Anterior cingulate cortex (tissue), 58 donors: ENCODE measurements at regions not wholly inside any gene's neighbourhood (a gene's known extent, or its start where the extent isn't known, plus 50 kb on each side); places are given as distances from the start of the nearest gene placed in this dataset.

ENCODE experiments used
- DNase-seq, 58 donors: peaks; one replicate each; lab custom pipeline; 2025; lab: John Stamatoyannopoulos, UW

DNA sequence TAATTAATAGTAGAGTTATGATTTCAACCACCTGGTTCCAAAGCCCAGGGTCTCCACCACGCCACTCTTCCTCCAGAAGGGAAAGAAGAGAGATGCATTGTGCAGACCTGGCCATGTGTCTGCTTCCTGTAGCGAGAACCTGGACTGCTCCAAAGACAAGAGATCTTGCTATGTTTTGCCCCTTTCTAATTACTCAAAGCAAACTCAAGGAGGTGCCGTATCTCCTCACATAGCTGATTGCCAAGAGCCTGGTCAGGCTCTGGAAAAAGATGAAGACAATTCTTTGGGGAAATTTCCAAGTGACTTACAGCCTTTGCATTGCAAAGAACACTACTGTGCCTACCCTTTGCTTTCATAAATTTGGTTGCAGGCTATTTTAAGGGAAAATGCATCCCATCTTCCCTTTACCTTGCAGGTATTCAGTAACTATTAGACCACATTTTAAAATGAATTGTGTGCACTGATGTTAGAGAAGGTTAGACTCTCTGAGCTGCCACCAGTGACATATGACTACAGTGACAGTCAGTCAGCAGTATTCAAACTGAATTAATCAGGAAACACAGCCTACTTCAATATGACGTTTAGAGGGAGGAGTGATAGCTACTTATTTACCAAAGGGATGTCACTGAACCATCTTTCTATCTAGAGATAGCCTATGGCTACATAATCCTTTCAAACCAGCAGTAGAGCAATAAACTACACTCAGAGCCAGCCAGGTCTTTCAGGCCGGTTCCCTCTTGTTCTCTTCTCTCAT lies 842.1 kb upstream of the FANCL start:
- no peak for DNase-seq

DNA sequence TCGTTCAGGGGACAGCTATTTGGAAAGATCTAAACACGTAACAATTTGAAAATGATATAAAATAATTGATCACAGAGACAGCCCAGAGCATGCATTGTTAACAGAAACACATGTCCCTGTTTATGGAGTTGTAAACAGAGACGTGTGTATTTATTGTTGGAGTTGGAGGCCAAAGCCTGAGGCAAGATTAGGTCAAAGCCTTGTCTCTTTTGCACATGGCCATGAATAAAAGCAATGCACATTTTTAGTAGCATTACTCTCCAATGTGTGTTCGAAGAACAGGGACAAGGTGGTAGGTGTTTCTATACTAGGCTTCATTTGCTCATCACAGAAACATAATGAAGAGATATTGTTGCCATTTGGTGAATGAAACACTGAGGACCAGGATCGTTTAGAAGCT lies 841.5 kb upstream of the FANCL start:
- no peak for DNase-seq

DNA sequence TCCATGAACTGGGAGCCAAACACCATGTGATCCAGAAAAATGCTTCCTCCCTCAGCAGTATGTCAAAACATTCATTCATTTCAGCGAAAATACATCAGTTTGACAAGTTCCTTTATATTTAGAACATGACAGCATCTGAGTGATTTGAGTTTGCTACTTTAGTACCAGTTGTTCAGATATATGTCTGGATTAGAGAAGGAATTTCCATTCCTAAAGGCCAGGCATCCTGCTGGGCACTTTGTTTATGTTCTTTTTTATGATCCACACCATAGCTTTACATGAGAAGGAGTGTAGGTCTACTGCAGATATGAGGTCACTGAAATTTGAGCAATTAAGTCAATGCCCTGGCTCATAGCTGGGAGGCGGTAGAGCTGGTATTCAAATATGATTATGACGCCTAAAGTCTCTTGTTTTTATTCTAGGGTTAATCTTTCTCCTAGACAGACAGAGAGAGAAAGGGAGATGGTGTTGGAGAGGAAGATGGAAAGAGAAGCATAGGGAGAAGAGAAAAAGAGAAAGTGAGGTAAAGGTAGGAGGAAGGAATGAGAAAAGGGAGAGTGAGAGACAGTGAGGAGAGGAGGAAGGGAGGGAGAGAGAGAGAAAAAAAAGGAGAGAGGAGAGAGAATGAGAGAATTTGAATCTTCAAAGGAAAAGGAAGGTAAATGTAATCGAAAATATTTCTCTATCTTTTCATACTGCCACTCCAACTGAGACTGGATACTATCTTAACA lies 839.5 kb upstream of the FANCL start:
- DNase-seq = no peak

DNA sequence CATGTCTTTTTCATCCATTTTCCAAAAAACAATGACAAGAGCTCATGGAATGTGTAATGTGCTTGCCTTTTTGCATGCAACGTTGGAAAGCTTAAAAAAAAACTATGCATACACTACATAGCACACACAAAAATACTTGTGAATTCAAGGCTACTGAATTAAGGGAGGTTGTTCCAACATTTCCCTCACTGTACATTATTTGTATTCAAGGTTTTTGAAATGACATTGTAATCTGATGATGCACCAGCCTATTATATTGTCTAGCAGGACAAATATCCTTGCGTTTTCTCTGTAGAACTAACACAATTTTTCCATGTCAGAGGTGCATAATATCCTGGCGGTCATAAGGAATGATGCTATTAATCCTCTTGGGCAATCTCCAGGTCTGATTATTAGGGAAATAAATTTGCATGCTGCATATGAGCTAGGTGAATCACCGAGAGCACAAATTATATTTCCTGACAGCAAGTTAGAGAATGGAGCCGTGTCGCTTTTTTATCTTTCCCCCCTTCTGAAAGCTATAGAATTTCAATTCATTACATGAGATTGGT lies 836.9 kb upstream of the FANCL start:
- DNase-seq = no peak

DNA sequence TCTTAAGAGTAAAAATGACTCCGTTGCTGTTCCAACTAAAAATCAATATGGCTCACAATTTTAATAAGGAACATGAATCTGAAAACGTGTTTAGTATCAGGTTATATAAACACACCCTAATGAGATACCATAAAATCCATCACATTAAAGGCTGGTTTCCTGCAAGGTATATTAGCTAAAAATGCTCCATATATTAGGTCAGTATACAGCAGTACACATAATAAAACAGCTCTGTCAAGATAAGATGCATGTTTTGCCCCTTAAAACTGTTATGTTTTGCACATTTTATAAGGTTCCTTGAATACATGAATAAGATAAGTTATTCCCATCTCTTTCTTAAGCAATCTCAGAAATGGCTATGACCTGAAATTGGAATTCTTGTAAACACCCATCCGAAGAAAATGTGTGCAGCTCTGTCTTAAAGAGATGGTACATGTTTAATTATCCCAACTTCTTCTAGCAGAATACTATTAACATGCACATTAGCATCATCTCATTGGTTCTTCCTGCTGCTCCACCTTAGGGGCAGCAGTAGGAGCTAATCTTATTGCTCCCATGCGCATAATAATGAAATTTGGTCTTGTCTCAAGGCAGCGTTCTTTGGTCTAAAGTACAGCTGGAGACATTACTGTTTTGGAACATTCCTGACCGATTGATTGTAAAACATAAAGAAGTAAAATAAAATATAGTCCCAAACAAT lies 836.1 kb upstream of the FANCL start:
- DNase-seq = no peak

DNA sequence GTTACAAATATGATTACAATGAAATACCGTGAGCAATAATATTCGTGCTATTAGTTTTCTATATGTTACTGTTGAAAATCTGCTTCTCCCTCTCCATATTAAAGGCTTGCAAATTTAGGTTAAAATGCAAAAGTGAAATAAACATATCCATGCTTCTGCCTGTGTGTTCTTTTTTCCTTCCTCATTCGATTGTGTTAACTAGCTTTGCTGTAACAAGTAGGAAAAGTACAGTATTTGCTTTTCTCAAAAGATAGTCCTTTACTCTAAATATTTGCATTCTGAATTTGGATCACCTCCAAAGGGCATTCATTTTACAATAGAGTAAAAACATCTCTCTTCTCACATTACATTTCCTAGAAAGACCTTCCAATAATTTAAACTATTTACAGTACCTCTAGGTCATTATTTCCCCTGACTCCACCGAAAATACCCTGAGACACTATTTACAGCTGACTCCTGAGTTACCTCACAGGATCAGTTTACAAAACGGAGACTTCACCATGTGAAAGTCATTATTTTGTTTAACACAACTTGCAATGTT lies 835.0 kb upstream of the FANCL start:
- DNase-seq = no peak

DNA sequence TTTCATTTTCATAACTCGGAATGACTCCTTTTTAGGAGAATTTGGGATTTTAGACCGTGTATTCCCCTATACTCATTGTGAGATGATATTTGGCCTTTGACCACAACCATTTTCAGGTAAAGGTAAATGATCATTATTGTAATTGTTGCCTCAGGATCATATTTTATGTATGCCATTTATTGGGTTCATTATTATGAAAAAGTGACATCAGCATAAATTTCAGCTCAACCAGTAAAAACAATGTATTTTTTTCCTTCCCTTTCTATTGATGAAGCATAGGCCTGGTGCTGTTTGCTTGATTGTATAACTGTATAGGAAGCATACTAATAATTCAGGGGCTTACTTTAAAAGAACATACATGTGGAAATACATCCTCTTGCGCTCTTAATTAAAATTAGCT lies 832.9 kb upstream of the FANCL start:
- DNase-seq = no peak

DNA sequence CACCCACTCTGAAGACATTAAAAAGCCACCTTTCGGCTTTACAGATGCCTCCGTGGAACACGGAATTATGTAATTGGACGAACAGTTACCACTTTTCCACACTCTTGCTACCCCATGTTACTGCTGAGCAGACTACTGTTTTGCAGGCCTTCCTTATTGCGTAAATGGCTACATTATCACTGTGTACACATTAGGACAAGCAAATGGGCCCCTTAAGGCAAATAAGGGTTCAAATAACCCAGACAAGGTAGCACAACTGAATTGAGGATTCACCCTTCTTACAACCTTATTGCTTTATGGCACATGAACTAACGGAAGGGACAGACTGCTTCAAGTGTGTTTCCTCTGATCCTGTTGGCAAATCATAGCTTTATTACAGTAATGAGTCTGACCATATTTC lies 832.2 kb upstream of the FANCL start:
- no peak for DNase-seq

DNA sequence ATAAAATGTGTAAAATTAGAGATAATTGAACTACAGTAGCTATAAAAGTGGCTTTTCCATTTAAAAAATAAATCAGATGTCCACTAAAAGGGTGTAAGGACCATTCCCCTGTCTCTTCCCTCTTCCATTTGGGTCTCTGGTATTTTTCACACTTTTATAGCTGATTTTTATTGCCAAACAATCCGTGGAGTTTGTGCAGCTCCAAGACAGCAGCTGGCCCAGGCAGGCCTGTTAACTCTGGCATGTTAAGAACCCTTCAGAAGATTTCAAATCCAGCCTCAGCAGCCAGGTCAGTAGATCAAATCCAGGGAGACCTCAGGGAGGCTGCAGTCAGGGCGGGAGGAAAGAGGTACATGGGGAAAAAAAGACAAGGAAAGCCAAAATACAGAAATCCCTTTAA lies 827.1 kb upstream of the FANCL start:
- DNase-seq = no peak

DNA sequence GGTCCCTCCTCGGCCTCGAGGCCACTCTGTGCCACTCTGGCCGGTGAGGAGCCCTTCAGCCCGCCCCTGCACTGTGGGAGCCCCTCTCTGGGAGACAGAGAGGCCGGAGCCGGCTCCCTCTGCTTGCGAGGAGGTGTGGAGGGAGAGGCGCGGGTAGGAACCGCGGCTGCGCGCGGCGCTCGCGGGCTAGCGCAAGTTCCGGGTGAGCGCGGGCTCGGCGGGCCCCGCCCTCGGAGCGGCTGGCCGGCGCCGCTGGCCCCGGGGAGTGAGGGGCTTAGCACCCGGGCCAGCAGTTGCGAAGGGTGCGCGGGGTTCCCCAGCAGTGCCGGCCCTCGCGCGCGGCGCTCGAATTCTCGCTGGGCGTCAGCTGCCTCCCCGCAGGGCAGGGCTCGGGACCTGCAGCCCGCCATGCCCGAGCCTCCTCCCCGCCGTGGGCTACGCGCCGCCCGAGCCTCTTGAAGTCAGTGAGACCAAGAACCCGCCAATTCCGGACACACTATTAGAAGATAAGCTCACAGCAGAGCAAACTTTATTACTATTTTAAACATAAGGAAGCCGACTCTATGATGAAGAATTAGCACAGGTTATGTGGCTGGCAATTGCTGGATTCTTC lies 825.8 kb upstream of the FANCL start:
- DNase-seq = no peak

DNA sequence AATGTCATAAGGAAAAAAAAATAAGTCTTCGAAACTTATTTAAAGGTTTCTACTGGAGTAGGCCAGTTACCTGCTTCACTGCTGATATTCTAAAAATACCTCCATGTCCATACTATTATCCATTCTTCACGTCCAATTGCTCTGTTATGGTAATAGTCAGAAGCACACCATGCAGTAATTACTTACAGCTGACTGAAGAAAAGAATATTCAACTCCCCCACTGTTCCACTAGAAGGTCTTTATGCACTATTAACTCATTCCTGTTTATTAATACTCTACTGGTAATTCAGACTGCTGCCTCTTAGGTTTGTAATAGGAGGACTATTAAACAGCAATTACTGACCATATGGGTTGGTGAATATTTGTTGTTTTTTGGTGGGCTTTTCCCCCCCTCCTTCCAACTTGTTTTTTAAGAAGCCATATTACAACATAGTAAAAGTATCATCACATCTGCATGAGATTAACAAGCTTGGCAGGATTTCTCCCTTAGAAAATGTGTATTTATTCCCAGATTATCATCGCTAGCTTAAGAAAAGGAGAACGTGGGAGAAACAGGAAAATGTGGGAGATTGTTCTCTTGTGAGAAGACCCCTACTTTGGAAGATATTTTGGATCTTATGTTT lies 806.4 kb upstream of the FANCL start:
- no peak for DNase-seq

DNA sequence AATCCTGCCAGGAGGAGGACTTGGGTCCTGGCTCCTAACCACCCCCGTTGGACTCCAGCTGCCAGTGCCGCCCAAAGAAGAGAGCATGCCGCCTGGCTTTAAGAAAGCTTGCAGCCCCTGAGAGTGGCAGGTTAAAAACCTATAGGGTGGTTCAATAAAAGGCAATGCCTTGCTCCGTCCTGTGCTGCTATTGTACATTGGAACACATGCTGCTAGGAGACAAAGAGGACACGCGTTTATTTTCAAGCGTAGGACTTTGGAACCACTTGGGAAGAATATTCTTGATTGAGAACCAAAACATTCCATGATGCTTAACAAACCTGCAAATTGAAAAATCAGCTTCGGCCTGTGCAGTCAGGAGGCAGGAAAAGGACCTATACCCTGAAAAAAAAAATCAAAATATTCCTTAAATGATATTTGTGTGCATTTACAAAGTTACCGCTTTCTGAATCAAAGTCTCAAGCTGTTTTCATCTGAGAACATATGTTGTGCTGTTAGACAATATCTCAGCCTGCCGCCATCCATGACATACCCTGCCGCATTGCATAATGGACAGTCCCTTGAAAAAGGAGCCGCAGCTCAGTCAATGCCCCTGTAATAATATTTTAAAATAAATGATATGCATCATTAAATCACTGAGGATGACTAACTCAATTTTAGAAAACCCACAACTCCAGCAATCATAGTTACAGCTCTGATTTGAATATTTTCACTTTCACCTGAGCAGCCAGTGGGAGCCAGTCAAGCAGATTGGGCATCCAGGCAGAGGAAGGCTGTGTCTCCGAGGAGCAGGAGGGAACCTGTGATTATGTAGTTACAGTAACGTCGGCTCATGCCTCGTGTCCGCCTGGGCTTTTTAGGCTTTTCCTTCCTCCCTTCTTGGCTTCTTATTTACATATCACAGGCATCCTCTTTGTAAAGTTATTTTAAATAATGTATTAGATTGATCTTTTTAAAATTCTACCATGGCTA lies 805.6 kb upstream of the FANCL start:
- DNase-seq = peak in 2 of 58 donors; percentile 0 to 3

DNA sequence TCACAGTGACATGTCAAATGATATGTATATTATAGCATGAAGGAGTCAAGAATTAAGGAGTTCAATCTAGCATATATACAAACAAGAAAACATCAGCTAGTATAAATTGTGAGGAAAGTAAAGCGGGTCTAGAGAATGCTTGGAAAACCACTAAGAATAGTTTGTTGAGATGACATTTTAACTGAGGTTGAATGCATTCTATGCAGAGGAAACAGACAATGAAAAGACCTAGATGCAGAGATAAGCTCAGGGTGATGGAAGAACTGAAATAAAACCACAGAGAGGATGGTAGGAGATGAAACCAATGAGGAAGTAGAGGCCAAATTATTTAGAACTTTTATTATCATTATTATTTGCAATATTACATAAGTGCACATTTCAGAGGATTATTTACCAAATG lies 803.6 kb upstream of the FANCL start:
- DNase-seq = no peak

DNA sequence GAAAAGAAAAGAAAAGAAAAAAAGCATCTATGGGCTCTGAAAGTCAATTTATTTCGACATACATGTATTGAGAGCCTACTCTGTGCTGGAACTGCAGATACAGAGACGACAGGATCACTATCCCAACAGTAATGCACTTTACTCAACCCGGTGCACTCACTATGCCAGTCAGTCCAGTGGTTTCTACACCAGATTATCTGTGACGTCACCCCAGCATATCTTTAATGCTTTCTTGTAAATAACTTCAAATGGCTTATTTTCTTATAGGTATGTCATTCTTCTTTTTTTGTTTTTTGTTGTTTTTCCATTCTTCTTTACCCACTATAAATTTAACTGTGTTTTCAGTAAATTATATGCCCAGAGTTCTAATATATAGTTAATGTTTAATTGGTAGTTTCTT lies 800.0 kb upstream of the FANCL start:
- no peak for DNase-seq

DNA sequence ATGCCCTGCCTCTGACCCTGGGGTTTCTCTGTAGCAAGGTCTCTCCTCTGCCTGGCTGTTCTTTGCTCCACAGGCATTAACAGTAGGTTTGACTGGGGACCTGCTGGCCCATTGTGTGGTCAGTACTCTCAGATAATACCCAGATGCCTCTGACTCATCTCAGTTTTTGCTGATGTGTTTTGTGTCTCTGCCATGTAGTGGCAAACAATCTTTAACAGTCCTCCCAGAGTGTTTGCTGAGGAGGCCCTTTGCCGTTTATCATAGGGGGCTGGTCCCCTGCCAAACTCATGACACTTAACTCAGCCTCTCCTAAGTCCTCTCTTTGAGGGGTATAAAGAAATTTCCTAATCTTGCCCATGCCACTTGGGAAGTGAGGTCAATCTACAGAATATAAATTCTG lies 793.7 kb upstream of the FANCL start:
- DNase-seq = no peak

DNA sequence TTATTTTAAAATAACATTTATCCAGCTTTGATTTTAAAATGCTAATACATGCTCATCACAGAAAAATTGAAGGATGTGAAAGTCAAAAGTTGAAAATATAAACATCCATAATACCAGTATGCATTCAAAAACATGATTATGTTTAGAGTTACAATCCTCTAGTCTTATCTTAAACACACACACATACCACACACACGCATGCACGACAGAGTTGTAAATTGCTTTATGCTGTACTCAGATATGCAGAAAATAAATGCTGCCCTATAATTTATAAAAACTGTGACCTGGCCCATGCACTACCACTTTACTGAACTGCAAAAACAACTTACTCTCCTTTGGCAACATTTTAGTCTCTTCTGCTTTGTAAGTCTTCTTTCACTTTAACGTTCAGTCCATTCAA lies 793.0 kb upstream of the FANCL start:
- DNase-seq = no peak

DNA sequence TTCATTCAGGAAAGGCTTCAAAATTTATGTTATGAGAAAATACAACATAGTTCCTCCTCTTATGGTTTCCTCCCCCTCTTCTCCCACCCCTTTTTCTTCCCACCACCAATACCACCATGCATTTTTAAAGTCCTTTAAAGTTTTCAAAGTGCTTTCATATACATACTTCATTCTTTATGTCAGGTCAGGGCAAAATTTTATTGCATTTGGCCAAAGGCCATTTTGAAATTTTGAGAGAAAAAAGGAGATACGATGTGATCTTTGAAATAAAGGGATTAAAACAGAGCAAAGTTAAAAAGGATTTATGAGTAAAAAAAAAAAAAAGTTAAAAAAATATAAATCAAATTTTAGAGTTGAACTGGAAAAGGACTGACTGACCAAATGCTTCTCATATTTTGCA lies 792.5 kb upstream of the FANCL start:
- no peak for DNase-seq

DNA sequence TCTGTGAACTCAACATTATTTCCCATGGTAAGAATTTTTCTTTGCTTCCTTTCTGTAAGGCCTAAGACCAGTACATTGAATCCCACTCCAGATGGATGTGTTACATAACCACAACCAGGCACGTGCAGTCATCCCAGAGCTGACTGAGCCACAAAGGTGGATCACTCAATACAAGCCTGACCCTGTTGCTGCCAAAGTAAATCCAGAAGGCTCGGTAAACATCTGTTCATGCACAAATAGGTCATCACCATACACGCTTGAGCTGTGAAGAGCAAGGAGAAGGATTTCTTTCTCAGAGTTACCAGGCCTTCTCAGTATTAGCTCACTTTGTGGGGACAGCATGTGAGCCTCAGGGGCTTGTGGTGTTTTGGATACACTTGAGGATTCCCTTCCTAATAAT lies 791.4 kb upstream of the FANCL start:
- no peak for DNase-seq

DNA sequence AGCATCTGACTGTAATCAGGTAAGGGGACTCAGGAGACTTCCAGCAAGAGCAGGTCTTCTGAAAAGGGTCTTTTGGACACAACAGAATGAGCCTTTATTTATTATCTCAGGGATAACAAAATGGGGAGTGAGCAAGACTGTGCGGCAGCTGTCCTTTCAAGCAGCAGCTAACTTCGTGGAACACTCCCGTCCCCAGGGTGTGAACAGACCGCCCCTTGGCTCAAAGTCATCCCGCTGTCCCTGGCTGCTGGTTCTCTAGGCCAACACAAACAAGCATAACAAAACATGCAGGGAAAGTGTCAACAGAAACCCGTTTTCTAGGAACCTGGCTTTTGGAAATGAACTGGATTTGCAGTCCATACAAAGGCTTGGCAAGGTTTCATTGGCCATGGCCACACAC lies 787.9 kb upstream of the FANCL start:
- no peak for DNase-seq
